OCI-LY7 (cell line): ENCODE measurements at regions not wholly inside any gene's neighbourhood (a gene's known extent, or its start where the extent isn't known, plus 50 kb on each side); places are given as distances from the start of the nearest gene placed in this dataset.

ENCODE experiments used
- BruUV-seq: library from RNA; stranded (reverse); fragments of 400-500 nt; replicated peaks from 2 replicates; lab custom pipeline; 2021; lab: Mats Ljungman, UMichigan
- CTCF ChIA-PET: fragments of 300-600 bp; sonication (Branson Sonifier 250); formaldehyde crosslinking; loops from one replicate; lab custom pipeline; 2022; ENCODE audit warnings: antibody characterized with exemption; ENCODE audit not compliant: unreplicated experiment; lab: Charles Lee
- POLR2A ChIA-PET: fragments of 300-600 bp; sonication (Branson Sonifier 250); formaldehyde crosslinking; loops from one replicate; lab custom pipeline; 2022; ENCODE audit warnings: antibody characterized with exemption; lab: Charles Lee
- DNase-seq: peaks from one replicate; pipeline ENCODE4 v3.0.0-alpha.2; 2015; ENCODE audit warnings: low spot score
- H2AFZ ChIP-seq: fragments of 200-600 bp; sonication (generic), shearing (Covaris generic); 2 replicates; pipeline ENCODE4 v1.6.1; 2014; ENCODE audit warnings: mild to moderate bottlenecking, antibody characterized with exemption, low read length, moderate library complexity
- H3K27ac ChIP-seq: fragments of 200-600 bp; sonication (generic); 2 replicates; pipeline ENCODE4 v1.5.1; 2014; ENCODE audit warnings: mixed run types, low read depth, mild to moderate bottlenecking, moderate library complexity, low read length, inconsistent platforms; ENCODE audit not compliant: poor library complexity, severe bottlenecking
- H3K36me3 ChIP-seq: fragments of 200-600 bp; sonication (generic); 2 replicates; pipeline ENCODE4 v1.6.1; 2014; ENCODE audit warnings: mild to moderate bottlenecking, antibody characterized with exemption, low read length, moderate library complexity, mixed read lengths; ENCODE audit not compliant: insufficient read depth
- H3K4me1 ChIP-seq: fragments of 200-600 bp; sonication (generic); 2 replicates; pipeline ENCODE4 v1.5.1; 2014; ENCODE audit warnings: mild to moderate bottlenecking, low read length; ENCODE audit not compliant: insufficient read depth, poor library complexity, severe bottlenecking
- H3K4me2 ChIP-seq: fragments of 200-600 bp; sonication (generic); 2 replicates; pipeline ENCODE4 v1.6.1; 2014; ENCODE audit warnings: mild to moderate bottlenecking, low read length
- H3K4me3 ChIP-seq: fragments of 200-600 bp; sonication (generic); 2 replicates; pipeline ENCODE4 v1.5.1; 2014; ENCODE audit warnings: mild to moderate bottlenecking, low read depth, low read length; ENCODE audit not compliant: poor library complexity, severe bottlenecking
- H3K79me2 ChIP-seq: fragments of 200-600 bp; sonication (generic); 2 replicates; pipeline ENCODE4 v1.6.1; 2016; ENCODE audit warnings: low read depth, mild to moderate bottlenecking, low read length, moderate library complexity, mixed read lengths; ENCODE audit not compliant: insufficient read depth
- H3K9me2 ChIP-seq: fragments of 200-600 bp; sonication (generic); 2 replicates; pipeline ENCODE4 v1.6.1; 2016; ENCODE audit warnings: mild to moderate bottlenecking, low read length, mixed read lengths; ENCODE audit not compliant: insufficient read depth
- H3K9me3 ChIP-seq: fragments of 200-600 bp; sonication (generic); 2 replicates; pipeline ENCODE4 v1.6.1; 2014; ENCODE audit warnings: mild to moderate bottlenecking, mixed run types, low read length, mixed read lengths
- H4K20me1 ChIP-seq: fragments of 200-600 bp; sonication (generic); 2 replicates; pipeline ENCODE4 v1.6.1; 2014; ENCODE audit warnings: mild to moderate bottlenecking, antibody characterized with exemption, low read length, moderate library complexity, mixed read lengths; ENCODE audit not compliant: insufficient read depth
- EZH2phosphoT487 ChIP-seq: fragments of 200-600 bp; sonication (generic); IDR thresholded peaks from 2 replicates; pipeline ENCODE4 v1.6.1; 2018; ENCODE audit warnings: low read depth, borderline replicate concordance, mild to moderate bottlenecking, mixed run types, antibody characterized with exemption, low read length, moderate library complexity, mixed read lengths
- intact Hi-C: fragments of 100-400 bp; cut with micrococcal nuclease; formaldehyde crosslinking; loops from one replicate; pipeline ENCODE4 v1.10.0; 2022; ENCODE audit not compliant: unreplicated experiment
- TF ChIP-seq, protein P1 (sequence below): fragments of 200-600 bp; sonication (generic); conservative IDR thresholded peaks from 2 replicates; pipeline ENCODE4 v1.5.1; 2014; ENCODE audit warnings: mild to moderate bottlenecking, antibody characterized with exemption, low read length, moderate library complexity, mixed read lengths

- POLR2A ChIA-PET, result no interaction called here
- Histone ChIP-seq H3K27ac (no peak overlapping the region), H4K20me1 (no peaks in the 10 kb centered on the region), H3K9me3 (no peaks in the 10 kb centered on the region), H3K4me3 (no peak overlapping the region), H2AFZ (no peak overlapping the region), H3K9me2 (no peaks in the 10 kb centered on the region), H3K4me2 (no peak overlapping the region), H3K4me1 (no peaks in the 10 kb centered on the region), H3K79me2 (no peaks in the 10 kb centered on the region), H3K36me3 (no peaks in the 10 kb centered on the region)
- no peak for DNase-seq
- no TSS peak for BruUV-seq
- CTCF ChIA-PET, result no interaction called here
- intact Hi-C loops, result no loop called here
- no peak for TF ChIP-seq EZH2phosphoT487
- TF ChIP-seq, protein P1, sequence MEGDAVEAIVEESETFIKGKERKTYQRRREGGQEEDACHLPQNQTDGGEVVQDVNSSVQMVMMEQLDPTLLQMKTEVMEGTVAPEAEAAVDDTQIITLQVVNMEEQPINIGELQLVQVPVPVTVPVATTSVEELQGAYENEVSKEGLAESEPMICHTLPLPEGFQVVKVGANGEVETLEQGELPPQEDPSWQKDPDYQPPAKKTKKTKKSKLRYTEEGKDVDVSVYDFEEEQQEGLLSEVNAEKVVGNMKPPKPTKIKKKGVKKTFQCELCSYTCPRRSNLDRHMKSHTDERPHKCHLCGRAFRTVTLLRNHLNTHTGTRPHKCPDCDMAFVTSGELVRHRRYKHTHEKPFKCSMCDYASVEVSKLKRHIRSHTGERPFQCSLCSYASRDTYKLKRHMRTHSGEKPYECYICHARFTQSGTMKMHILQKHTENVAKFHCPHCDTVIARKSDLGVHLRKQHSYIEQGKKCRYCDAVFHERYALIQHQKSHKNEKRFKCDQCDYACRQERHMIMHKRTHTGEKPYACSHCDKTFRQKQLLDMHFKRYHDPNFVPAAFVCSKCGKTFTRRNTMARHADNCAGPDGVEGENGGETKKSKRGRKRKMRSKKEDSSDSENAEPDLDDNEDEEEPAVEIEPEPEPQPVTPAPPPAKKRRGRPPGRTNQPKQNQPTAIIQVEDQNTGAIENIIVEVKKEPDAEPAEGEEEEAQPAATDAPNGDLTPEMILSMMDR, result no peak
Measured at GRCh38 chr3:106963442-106963841, 413.8 kb upstream of the CCDC54 start.

DNA sequence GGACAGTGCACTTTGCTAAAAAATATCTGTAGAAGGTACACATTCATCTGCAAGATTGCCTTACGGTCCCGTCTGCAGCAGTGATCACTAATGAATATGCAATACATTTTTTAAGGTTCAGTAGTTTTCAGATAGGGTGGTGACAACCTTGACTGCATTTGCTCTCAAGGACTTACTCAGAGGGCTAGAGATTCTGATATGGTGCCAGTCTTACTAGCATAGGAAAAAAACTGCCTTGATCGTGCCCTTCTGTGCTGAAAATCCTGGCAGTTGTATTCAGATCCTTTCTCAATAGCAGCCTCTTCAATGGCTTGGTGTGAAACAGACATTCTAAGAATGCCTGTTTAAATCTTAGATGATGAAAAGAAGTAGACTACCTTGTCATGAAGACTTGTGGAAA lies 411.9 kb upstream of the CCDC54 start:
- no peak for TF ChIP-seq EZH2phosphoT487
- TF ChIP-seq, protein P1, result no peak
- no peaks in the 10 kb centered on the region for H3K9me3 ChIP-seq
- no peak overlapping the region for H2AFZ ChIP-seq
- no peak for DNase-seq
- ChIA-PET CTCF (no interaction called here), POLR2A (interaction anchor here (1.4 kb wide), 1 partner anchor 8 kb away, joined by 4 read pairs; no protein-coding TSS in a partner anchor)
- BruUV-seq, result no TSS peak
- no peaks in the 10 kb centered on the region for H4K20me1 ChIP-seq
- no peaks in the 10 kb centered on the region for H3K79me2 ChIP-seq
- H3K36me3 ChIP-seq, result no peaks in the 10 kb centered on the region
- intact Hi-C loops, result no loop called here
- no peaks in the 10 kb centered on the region for H3K9me2 ChIP-seq
- no peak overlapping the region for H3K4me2 ChIP-seq
- H3K4me1 ChIP-seq, result no peaks in the 10 kb centered on the region
- no peak overlapping the region for H3K4me3 ChIP-seq
- H3K27ac ChIP-seq, result no peak overlapping the region

GRCh38 chr3:106969596-106969995 lies 407.6 kb upstream of the CCDC54 start:
- TF ChIP-seq, protein P1, result no peak
- TF ChIP-seq EZH2phosphoT487, result no peak
- no peak overlapping the region for H2AFZ ChIP-seq
- intact Hi-C loops, result no loop called here
- no peaks in the 10 kb centered on the region for H4K20me1 ChIP-seq
- H3K4me3 ChIP-seq, result no peak overlapping the region
- H3K9me3 ChIP-seq, result no peaks in the 10 kb centered on the region
- H3K4me2 ChIP-seq, result no peak overlapping the region
- POLR2A ChIA-PET, result interaction anchor here (0.7 kb wide), 1 partner anchor 24 kb away, joined by 3 read pairs; no protein-coding TSS in a partner anchor
- H3K36me3 ChIP-seq, result no peaks in the 10 kb centered on the region
- no peaks in the 10 kb centered on the region for H3K9me2 ChIP-seq
- BruUV-seq, result no TSS peak
- no peak for DNase-seq
- no peak overlapping the region for H3K27ac ChIP-seq
- H3K79me2 ChIP-seq, result no peaks in the 10 kb centered on the region
- H3K4me1 ChIP-seq, result no peaks in the 10 kb centered on the region
- CTCF ChIA-PET, result no interaction called here
